HCT116 (cell line): ENCODE measurements at regions not wholly inside any gene's neighbourhood (a gene's known extent, or its start where the extent isn't known, plus 50 kb on each side); places are given as distances from the start of the nearest gene placed in this dataset.

Source experiments
- ATAC-seq: fragments of 200-7000 bp; cut with Tn5 transposase; 2 replicates; pipeline ENCODE4 v1.9.1; 2020; ENCODE audit warnings: mild to moderate bottlenecking, moderate library complexity
- BruUV-seq: library from RNA; stranded (reverse); fragments of 400-500 nt; replicated peaks from 2 replicates; lab custom pipeline; 2021; lab: Mats Ljungman, UMichigan
- CTCF ChIA-PET: fragments of 300-600 bp; sonication (Branson Sonifier 250); formaldehyde crosslinking; loops from one replicate; lab custom pipeline; 2021; ENCODE audit warnings: antibody characterized with exemption; lab: Charles Lee
- POLR2A ChIA-PET: fragments of 300-600, 350-600 bp; sonication (Branson Sonifier 250); formaldehyde crosslinking; loops from one replicate; lab custom pipeline; 2021; ENCODE audit warnings: antibody characterized with exemption; lab: Charles Lee
- RAD21 ChIA-PET, 2 experiments: fragments of 300-600 bp; sonication (Branson Sonifier 250); formaldehyde crosslinking; loops; one replicate each; lab custom pipeline; 2023; ENCODE audit warnings: low total read pairs in 2 of 2; ENCODE audit not compliant: uncharacterized antibody in 2 of 2, unreplicated experiment in 2 of 2, low non-redundant PET in 1 of 2; lab: Charles Lee
- DNase-seq: peaks from one replicate; pipeline ENCODE4 v3.0.0-alpha.2; 2010; ENCODE audit warnings: low read depth, low spot score
- H2AFZ ChIP-seq: fragments of 200-600 bp; shearing (Covaris generic), sonication (generic); 2 replicates; pipeline ENCODE4 v1.6.1; 2017; ENCODE audit warnings: low read depth, mixed run types, mixed read lengths, antibody characterized with exemption, low read length; ENCODE audit not compliant: poor library complexity, severe bottlenecking
- H3K27ac ChIP-seq: 2 replicates; pipeline ENCODE4 v1.5.1; 2012; ENCODE audit warnings: low read depth, low read length
- H3K27me3 ChIP-seq: fragments of 200-600 bp; sonication (generic); 2 replicates; pipeline ENCODE4 v1.6.1; 2016; ENCODE audit warnings: mixed run types, low read length, mixed read lengths; ENCODE audit not compliant: insufficient read depth
- H3K36me3 ChIP-seq, 2 experiments: fragments of 200-500 bp in 1 of 2; fragments of 200-600 bp in 1 of 2; sonication (Bioruptor generic) in 1 of 2; sonication (generic) in 1 of 2; 2 replicates each; pipeline versions ENCODE4 v1.5.1 to v1.6.1; 2014 to 2016; ENCODE audit warnings: low read length in 2 of 2, inconsistent platforms in 1 of 2, mixed read lengths in 1 of 2, mixed run types in 1 of 2; ENCODE audit not compliant: insufficient read depth in 2 of 2, control insufficient read depth in 1 of 2
- H3K4me1 ChIP-seq, 2 experiments: fragments of 200-600 bp in 1 of 2; sonication (generic) in 1 of 2; 2 replicates each; pipeline versions ENCODE4 v1.5.1 to v1.6.1; 2012 to 2017; ENCODE audit warnings: low read length in 2 of 2, inconsistent platforms in 1 of 2, mild to moderate bottlenecking in 1 of 2, mixed read lengths in 1 of 2, mixed run types in 1 of 2, moderate library complexity in 1 of 2; ENCODE audit not compliant: insufficient read depth in 2 of 2, control insufficient read depth in 1 of 2
- H3K4me2 ChIP-seq: fragments of 200-600 bp; sonication (generic); 2 replicates; pipeline ENCODE4 v1.6.1; 2017; ENCODE audit warnings: mixed run types, low read length, mixed read lengths
- H3K4me3 ChIP-seq, 2 experiments: fragments of 200-600 bp in 1 of 2; sonication (generic) in 1 of 2; replicated peaks in 1 of 2; 2 replicates each; pipeline ENCODE4 v1.5.1; 2011 to 2016; ENCODE audit warnings: low read length in 2 of 2, control low read depth in 1 of 2, low read depth in 1 of 2, mild to moderate bottlenecking in 1 of 2, mixed read lengths in 1 of 2, mixed run types in 1 of 2
- H3K79me2 ChIP-seq: fragments of 200-600 bp; sonication (generic); 2 replicates; pipeline ENCODE4 v1.6.1; 2017; ENCODE audit warnings: mild to moderate bottlenecking, mixed run types, low read length, moderate library complexity, mixed read lengths; ENCODE audit not compliant: insufficient read depth
- H3K9ac ChIP-seq: fragments of 200-600 bp; sonication (generic); 2 replicates; pipeline ENCODE4 v1.6.1; 2016; ENCODE audit warnings: low read length, mixed read lengths
- H3K9me2 ChIP-seq: fragments of 200-600 bp; sonication (generic), shearing (Covaris generic); 2 replicates; pipeline ENCODE4 v1.6.1; 2017; ENCODE audit warnings: mixed run types, mild to moderate bottlenecking, moderate library complexity; ENCODE audit not compliant: insufficient read depth
- H3K9me3 ChIP-seq, 2 experiments: fragments of 200-500 bp in 1 of 2; fragments of 200-600 bp in 1 of 2; sonication (Bioruptor generic) in 1 of 2; sonication (generic) in 1 of 2; 2 replicates each; pipeline ENCODE4 v1.6.1; 2014 to 2017; ENCODE audit warnings: low read length in 2 of 2, mixed read lengths in 2 of 2, inconsistent platforms in 1 of 2, low read depth in 1 of 2, mild to moderate bottlenecking in 1 of 2, mixed run types in 1 of 2, moderate library complexity in 1 of 2; ENCODE audit not compliant: control insufficient read depth in 1 of 2, insufficient read depth in 1 of 2
- H4K20me1 ChIP-seq: fragments of 200-600 bp; sonication (generic), shearing (Covaris generic); 2 replicates; pipeline ENCODE4 v1.6.1; 2017; ENCODE audit warnings: mixed run types, mild to moderate bottlenecking, moderate library complexity; ENCODE audit not compliant: insufficient read depth
- ATF3 ChIP-seq: IDR thresholded peaks from 2 replicates; pipeline ENCODE4 v1.6.1; 2012
- CBX3 ChIP-seq: IDR thresholded peaks from 2 replicates; pipeline ENCODE4 v1.6.1; 2012; ENCODE audit warnings: low read depth
- CEBPB ChIP-seq: IDR thresholded peaks from 2 replicates; pipeline ENCODE4 v1.6.1; 2012; ENCODE audit warnings: low read depth
- CTCF ChIP-seq, 3 experiments: fragments of 200-600 bp in 1 of 3; sonication (generic) in 1 of 3; IDR thresholded peaks in 2 of 3; conservative IDR thresholded peaks in 1 of 3; 2 replicates each; pipeline ENCODE4 v1.5.1; 2012 to 2017; ENCODE audit warnings: low read depth in 2 of 3, low read length in 2 of 3, antibody characterized with exemption in 1 of 3, borderline replicate concordance in 1 of 3, control low read depth in 1 of 3, mild to moderate bottlenecking in 1 of 3, mixed read lengths in 1 of 3, mixed run types in 1 of 3, moderate library complexity in 1 of 3; ENCODE audit not compliant: insufficient read depth in 1 of 3
- EGR1 ChIP-seq: IDR thresholded peaks from 2 replicates; pipeline ENCODE4 v1.6.1; 2012; ENCODE audit warnings: low read depth
- ELF1 ChIP-seq: IDR thresholded peaks from 2 replicates; pipeline ENCODE4 v1.6.1; 2012; ENCODE audit warnings: low read depth, borderline replicate concordance
- EZH2 ChIP-seq: fragments of 200-600 bp; sonication (generic); IDR thresholded peaks from 2 replicates; pipeline ENCODE4 v1.6.1; 2017; ENCODE audit warnings: antibody characterized with exemption, mixed run types
- EZH2phosphoT487 ChIP-seq: fragments of 200-600 bp; IDR thresholded peaks from 2 replicates; pipeline ENCODE4 v1.6.1; 2018; ENCODE audit warnings: antibody characterized with exemption, borderline replicate concordance
- FOSL1 ChIP-seq: IDR thresholded peaks from 2 replicates; pipeline ENCODE4 v1.6.1; 2012; ENCODE audit warnings: low read depth
- JUND ChIP-seq: IDR thresholded peaks from 2 replicates; pipeline ENCODE4 v1.6.1; 2012
- POLR2AphosphoS5 ChIP-seq: IDR thresholded peaks from 2 replicates; pipeline ENCODE4 v1.6.1; 2011; ENCODE audit warnings: mild to moderate bottlenecking, low read depth, low read length, moderate library complexity
- SP1 ChIP-seq: IDR thresholded peaks from 2 replicates; pipeline ENCODE4 v1.6.1; 2012; ENCODE audit warnings: low read depth
- SRF ChIP-seq: IDR thresholded peaks from 2 replicates; pipeline ENCODE4 v1.6.1; 2012; ENCODE audit warnings: low read depth
- YY1 ChIP-seq: IDR thresholded peaks from 2 replicates; pipeline ENCODE4 v1.6.1; 2011; ENCODE audit warnings: low read length, low read depth, moderate library complexity, mild to moderate bottlenecking; ENCODE audit not compliant: insufficient replicate concordance; ENCODE audit errors: extremely low read depth
- ZFX ChIP-seq: fragments of 450-650 bp; IDR thresholded peaks from 2 replicates; pipeline ENCODE4 v1.6.1; 2017
- intact Hi-C: fragments of 100-400 bp; cut with micrococcal nuclease; formaldehyde crosslinking; loops from 2 replicates; pipeline ENCODE4 v1.10.0; 2022

DNA sequence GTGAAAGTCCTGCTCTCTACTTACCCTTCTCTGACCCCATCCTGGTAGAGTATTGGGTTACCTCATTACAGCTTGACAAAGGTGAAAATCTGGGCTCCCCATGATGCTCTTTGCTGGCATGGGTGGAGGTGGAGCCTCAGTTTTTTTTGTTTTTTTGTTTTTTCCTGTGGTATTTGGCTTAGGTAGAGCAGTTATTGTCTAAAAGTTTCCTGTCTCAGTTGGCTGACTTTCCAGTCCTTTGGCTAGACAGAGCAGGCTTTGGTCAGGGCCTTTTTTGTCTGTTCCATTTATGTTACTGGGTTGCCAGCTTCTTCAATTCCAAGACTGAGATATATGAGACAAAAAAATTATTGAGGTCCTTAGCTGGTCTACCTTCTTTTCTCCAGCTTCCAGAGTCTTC is 163.4 kb downstream of the GALC start:
- intact Hi-C loops, result no loop called here
- Histone ChIP-seq H3K9ac (no peak overlapping the region), H3K9me2 (no peaks in the 10 kb centered on the region), H4K20me1 (no peaks in the 10 kb centered on the region), H3K9me3 (peaks cover 5 to 20% of the 10 kb centered on the region in 2 experiments; a peak in 2 of 4 replicates), H3K4me1 (no peaks in the 10 kb centered on the region), H3K4me2 (no peak overlapping the region), H3K36me3 (no peaks in the 10 kb centered on the region), H3K27me3 (no peaks in the 10 kb centered on the region), H3K4me3 (no peak overlapping the region), H3K27ac (no peak overlapping the region), H2AFZ (no peak overlapping the region), H3K79me2 (no peaks in the 10 kb centered on the region)
- BruUV-seq, result no TSS peak
- ATAC-seq, result no peak
- ChIA-PET POLR2A (no interaction called here), RAD21 (no interaction called here), CTCF (no interaction called here)
- no peak for DNase-seq
- no peak for TF ChIP-seq POLR2AphosphoS5
- no peak for TF ChIP-seq SRF
- TF ChIP-seq SP1, result no peak
- no peak for TF ChIP-seq ELF1
- no peak for TF ChIP-seq EZH2
- no peak for TF ChIP-seq EZH2phosphoT487
- TF ChIP-seq JUND, result no peak
- TF ChIP-seq YY1, result no peak
- TF ChIP-seq CEBPB, result no peak
- no peak for TF ChIP-seq ATF3
- no peak for TF ChIP-seq EGR1
- TF ChIP-seq FOSL1, result no peak
- TF ChIP-seq ZFX, result no peak
- TF ChIP-seq CBX3, result no peak
- TF ChIP-seq CTCF (IDR thresholded peaks at IDR 0.05 in 2 of 3, conservative IDR thresholded peaks at IDR 0.05 in 1 of 3; ENCODE audit: borderline replicate concordance in 1 of 3, insufficient read depth in 1 of 3, low read depth in 2 of 3, low read length in 2 of 3), result no peak
